Neural progenitor cell (in vitro differentiated cells): ENCODE measurements at regions not wholly inside any gene's neighbourhood (a gene's known extent, or its start where the extent isn't known, plus 50 kb on each side); places are given as distances from the start of the nearest gene placed in this dataset.

Source experiments
- DNase-seq: peaks from one replicate; pipeline ENCODE4 v3.0.0-alpha.2; 2016; ENCODE audit warnings: low spot score
- H2AFZ ChIP-seq: fragments of 200-600 bp; sonication (generic); replicated peaks from 2 replicates; pipeline ENCODE4 v1.6.1; 2016; ENCODE audit warnings: antibody characterized with exemption
- H3F3A ChIP-seq: fragments of 200-600 bp; sonication (generic); 2 replicates; pipeline ENCODE4 v1.6.1; 2016; ENCODE audit warnings: antibody characterized with exemption, low read depth
- H3K27ac ChIP-seq: fragments of 200-600 bp; sonication (generic); 2 replicates; pipeline ENCODE4 v1.5.1; 2016; ENCODE audit warnings: mild to moderate bottlenecking
- H3K27me3 ChIP-seq: fragments of 200-600 bp; sonication (generic); 2 replicates; pipeline ENCODE4 v1.6.1; 2016; ENCODE audit warnings: mild to moderate bottlenecking, moderate library complexity
- H3K36me3 ChIP-seq: fragments of 200-600 bp; sonication (generic); 2 replicates; pipeline ENCODE4 v1.5.1; 2016
- H3K4me1 ChIP-seq: fragments of 200-600 bp; sonication (generic); 2 replicates; pipeline ENCODE4 v1.6.1; 2016; ENCODE audit warnings: mixed run types
- H3K4me2 ChIP-seq: fragments of 200-600 bp; sonication (generic); 2 replicates; pipeline ENCODE4 v1.6.1; 2016
- H3K4me3 ChIP-seq: fragments of 200-600 bp; sonication (generic); 2 replicates; pipeline ENCODE4 v1.5.1; 2016
- H3K79me2 ChIP-seq: fragments of 200-600 bp; sonication (generic); 2 replicates; pipeline ENCODE4 v1.6.1; 2016; ENCODE audit warnings: low read depth
- H3K9ac ChIP-seq: fragments of 200-600 bp; sonication (generic); 2 replicates; pipeline ENCODE4 v1.6.1; 2016
- H3K9me3 ChIP-seq: fragments of 200-600 bp; sonication (generic); 2 replicates; pipeline ENCODE4 v1.5.1; 2016; ENCODE audit warnings: low read depth
- H4K20me1 ChIP-seq: fragments of 200-600 bp; sonication (generic); 2 replicates; pipeline ENCODE4 v1.6.1; 2016; ENCODE audit warnings: low read depth
- H3K27ac Mint-ChIP-seq: 3 replicates; pipeline ENCODE4 v1.8.0; 2021; ENCODE audit warnings: mixed read lengths
- H3K27me3 Mint-ChIP-seq: 2 replicates; pipeline ENCODE4 v1.8.0; 2022; ENCODE audit warnings: low read depth, mild to moderate bottlenecking, inconsistent platforms, moderate library complexity, mixed read lengths; ENCODE audit not compliant: insufficient read depth
- H3K36me3 Mint-ChIP-seq: 3 replicates; pipeline ENCODE4 v1.8.0; 2021; ENCODE audit warnings: mixed read lengths
- H3K4me1 Mint-ChIP-seq: 3 replicates; pipeline ENCODE4 v1.8.0; 2021; ENCODE audit warnings: mixed read lengths
- H3K4me3 Mint-ChIP-seq: 3 replicates; pipeline ENCODE4 v1.8.0; 2021; ENCODE audit warnings: mild to moderate bottlenecking, moderate library complexity, mixed read lengths
- H3K9me3 Mint-ChIP-seq: 3 replicates; pipeline ENCODE4 v1.8.0; 2020; ENCODE audit warnings: mixed read lengths
- EZH2 ChIP-seq: fragments of 200-600 bp; sonication (generic); IDR thresholded peaks from 2 replicates; pipeline ENCODE4 v1.6.1; 2017; ENCODE audit warnings: antibody characterized with exemption, mild to moderate bottlenecking, moderate library complexity
- EZH2phosphoT487 ChIP-seq: fragments of 200-600 bp; sonication (generic); IDR thresholded peaks from 2 replicates; pipeline ENCODE4 v1.6.1; 2017; ENCODE audit warnings: antibody characterized with exemption
- TF ChIP-seq, protein P1 (sequence below): fragments of 200-600 bp; sonication (generic); IDR thresholded peaks from 2 replicates; pipeline ENCODE4 v1.5.1; 2017; ENCODE audit warnings: antibody characterized with exemption, mild to moderate bottlenecking

- Histone ChIP-seq H3K4me2 (no peak overlapping the region), H3K4me3 (no peak overlapping the region), H3K9ac (no peak overlapping the region), H4K20me1 (no peaks in the 10 kb centered on the region), H3K27me3 (peaks cover 25% of the 10 kb centered on the region), H3K27ac (no peak overlapping the region), H3K36me3 (no peaks in the 10 kb centered on the region), H3K79me2 (no peaks in the 10 kb centered on the region), H2AFZ (no peak overlapping the region), H3F3A (no peaks in the 10 kb centered on the region), H3K9me3 (no peaks in the 10 kb centered on the region), H3K4me1 (peaks cover 7% of the 10 kb centered on the region)
- H3K36me3 Mint-ChIP-seq, result no peaks in the 10 kb centered on the region
- peaks cover 19% of the 10 kb centered on the region for H3K27me3 Mint-ChIP-seq
- DNase-seq, result no peak
- no peak overlapping the region for H3K27ac Mint-ChIP-seq
- H3K4me3 Mint-ChIP-seq, result no peak overlapping the region
- TF ChIP-seq, protein P1, sequence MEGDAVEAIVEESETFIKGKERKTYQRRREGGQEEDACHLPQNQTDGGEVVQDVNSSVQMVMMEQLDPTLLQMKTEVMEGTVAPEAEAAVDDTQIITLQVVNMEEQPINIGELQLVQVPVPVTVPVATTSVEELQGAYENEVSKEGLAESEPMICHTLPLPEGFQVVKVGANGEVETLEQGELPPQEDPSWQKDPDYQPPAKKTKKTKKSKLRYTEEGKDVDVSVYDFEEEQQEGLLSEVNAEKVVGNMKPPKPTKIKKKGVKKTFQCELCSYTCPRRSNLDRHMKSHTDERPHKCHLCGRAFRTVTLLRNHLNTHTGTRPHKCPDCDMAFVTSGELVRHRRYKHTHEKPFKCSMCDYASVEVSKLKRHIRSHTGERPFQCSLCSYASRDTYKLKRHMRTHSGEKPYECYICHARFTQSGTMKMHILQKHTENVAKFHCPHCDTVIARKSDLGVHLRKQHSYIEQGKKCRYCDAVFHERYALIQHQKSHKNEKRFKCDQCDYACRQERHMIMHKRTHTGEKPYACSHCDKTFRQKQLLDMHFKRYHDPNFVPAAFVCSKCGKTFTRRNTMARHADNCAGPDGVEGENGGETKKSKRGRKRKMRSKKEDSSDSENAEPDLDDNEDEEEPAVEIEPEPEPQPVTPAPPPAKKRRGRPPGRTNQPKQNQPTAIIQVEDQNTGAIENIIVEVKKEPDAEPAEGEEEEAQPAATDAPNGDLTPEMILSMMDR, result no peak
- no peak for TF ChIP-seq EZH2phosphoT487
- no peak for TF ChIP-seq EZH2
- peaks cover 33% of the 10 kb centered on the region for H3K4me1 Mint-ChIP-seq
- no peaks in the 10 kb centered on the region for H3K9me3 Mint-ChIP-seq
These were observed 268.0 kb upstream of the TNRC6C start for GRCh38 chr17:77690271-77691161.

DNA sequence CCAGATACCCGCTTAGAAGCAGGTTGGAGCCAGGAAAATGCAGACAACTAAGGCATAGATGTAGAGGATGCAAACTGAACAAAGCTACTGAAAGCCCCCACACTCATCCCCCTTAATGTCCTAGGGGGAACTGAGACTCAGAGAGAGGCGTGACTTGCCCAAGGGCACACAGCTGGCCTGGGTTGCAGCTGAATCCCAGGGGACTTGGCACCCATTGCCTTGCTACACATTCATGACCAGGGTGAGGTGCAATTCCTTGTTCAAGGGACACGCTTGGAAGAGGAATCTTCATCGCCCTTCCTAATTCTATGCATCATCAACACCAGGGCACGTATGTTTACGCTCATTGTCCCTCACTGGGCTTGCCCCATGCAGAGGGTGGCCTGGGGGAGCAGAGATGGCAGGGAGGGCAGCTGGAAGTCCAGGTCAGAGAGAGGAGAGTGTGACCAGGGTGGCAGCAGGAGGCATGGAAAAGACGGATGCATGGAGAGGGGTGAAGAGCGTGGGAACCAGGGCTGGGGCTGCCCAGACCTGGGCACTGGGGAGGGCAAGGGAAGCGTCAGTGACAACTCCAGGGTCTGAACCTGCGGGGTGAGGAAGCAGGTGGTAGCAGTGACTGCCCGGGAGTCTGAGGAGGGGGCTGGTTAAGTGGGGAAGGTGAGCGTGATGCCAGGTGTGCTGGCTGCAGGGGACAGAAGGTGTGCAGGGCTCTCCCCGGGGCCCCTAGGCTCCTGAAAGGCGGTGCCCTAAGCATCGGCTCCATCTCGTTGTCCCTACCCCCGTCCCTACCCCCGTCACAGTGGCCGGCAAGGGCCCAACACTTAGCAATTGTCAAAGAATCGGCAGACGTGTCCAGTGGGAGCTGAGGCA, 267.1 kb upstream of the TNRC6C start:
- Histone ChIP-seq H3K9me3 (no peaks in the 10 kb centered on the region), H3K27me3 (peaks cover 34% of the 10 kb centered on the region), H3K9ac (no peak overlapping the region), H3K4me1 (peaks cover 14% of the 10 kb centered on the region), H4K20me1 (no peaks in the 10 kb centered on the region), H3K27ac (no peak overlapping the region), H2AFZ (no peak overlapping the region), H3K79me2 (no peaks in the 10 kb centered on the region), H3K36me3 (no peaks in the 10 kb centered on the region), H3K4me3 (no peak overlapping the region), H3K4me2 (no peak overlapping the region), H3F3A (peaks cover 2% of the 10 kb centered on the region)
- Mint-ChIP-seq H3K36me3 (no peaks in the 10 kb centered on the region), H3K4me3 (no peak overlapping the region), H3K27me3 (peaks cover 22% of the 10 kb centered on the region), H3K27ac (no peak overlapping the region), H3K9me3 (no peaks in the 10 kb centered on the region), H3K4me1 (peaks cover 42% of the 10 kb centered on the region)
- DNase-seq, result no peak
- TF ChIP-seq EZH2phosphoT487 (no peak), EZH2 (no peak)
- TF ChIP-seq, protein P1, result no peak

DNA sequence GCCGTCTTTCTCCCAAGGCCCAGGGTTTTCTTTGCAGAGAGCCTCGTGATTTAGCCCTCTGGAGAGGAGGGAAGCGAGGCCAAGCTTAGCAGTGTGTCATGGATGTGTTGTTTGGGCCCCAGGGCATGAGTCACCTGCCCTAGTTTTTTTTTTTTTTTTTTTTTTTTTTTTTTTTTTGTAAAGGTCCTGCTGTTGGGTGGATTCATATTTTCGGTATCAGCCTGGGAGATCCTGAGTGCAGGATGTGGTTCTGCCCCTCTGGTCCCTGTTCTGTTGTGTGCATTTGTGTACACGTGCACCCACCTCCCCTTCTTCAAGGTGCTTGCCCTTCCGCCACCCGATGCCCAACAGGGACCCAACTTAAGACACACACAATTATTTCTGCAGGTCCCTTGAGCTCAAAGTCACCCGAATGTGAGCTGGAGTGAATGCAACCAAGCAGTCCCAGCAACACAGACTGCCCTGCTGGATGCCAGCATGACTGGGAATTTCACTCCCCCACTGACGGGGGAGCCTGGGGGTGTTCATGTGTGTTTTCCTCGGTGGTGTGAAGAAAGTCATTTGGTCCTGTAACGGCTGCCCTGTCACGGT, 265.8 kb upstream of the TNRC6C start:
- Histone ChIP-seq H3K4me1 (peaks cover 19% of the 10 kb centered on the region), H3K79me2 (no peaks in the 10 kb centered on the region), H3K27me3 (peaks cover 47% of the 10 kb centered on the region), H4K20me1 (no peaks in the 10 kb centered on the region), H3K9ac (no peak overlapping the region), H3K27ac (no peak overlapping the region), H3K4me3 (no peak overlapping the region), H2AFZ (no peak overlapping the region), H3K4me2 (no peak overlapping the region), H3K36me3 (no peaks in the 10 kb centered on the region), H3K9me3 (no peaks in the 10 kb centered on the region), H3F3A (peaks cover 6% of the 10 kb centered on the region)
- Mint-ChIP-seq H3K27ac (no peak overlapping the region), H3K9me3 (no peaks in the 10 kb centered on the region), H3K36me3 (no peaks in the 10 kb centered on the region), H3K27me3 (peaks cover 17% of the 10 kb centered on the region), H3K4me3 (no peak overlapping the region), H3K4me1 (peaks cover 48% of the 10 kb centered on the region)
- TF ChIP-seq EZH2 (no peak), EZH2phosphoT487 (no peak)
- TF ChIP-seq, protein P1, result no peak
- DNase-seq, result no peak
